ENCODE measurements at regions not wholly inside any gene's neighbourhood (a gene's known extent, or its start where the extent isn't known, plus 50 kb on each side); places are given as distances from the start of the nearest gene placed in this dataset.
"Not testable (repeated sequence)": the region's sequence is repeated elsewhere in the genome, so short reads cannot be mapped to it uniquely, and the experiment has no call there.

GRCh38 chr11:25242928-25243327 lies 746.1 kb downstream of the LUZP2 start:
- H3K36me3 Mint-ChIP-seq (ENCODE audit: low read depth) = no peaks in the 10 kb centered on the region
- no peak overlapping the region for H3K27ac Mint-ChIP-seq
- peaks cover 11% of the 10 kb centered on the region for H3K9me3 Mint-ChIP-seq
- H3K4me1 Mint-ChIP-seq = no peaks in the 10 kb centered on the region
- H3K4me3 Mint-ChIP-seq = no peak overlapping the region
- TF ChIP-seq CTCF (IDR thresholded peaks at IDR 0.05) = no peak
- H3K27me3 Mint-ChIP-seq (ENCODE audit: low read depth, poor library complexity) = no peaks in the 10 kb centered on the region
- no peak for DNase-seq

- Mint-ChIP-seq H3K4me3 (no peak overlapping the region), H3K36me3 (ENCODE audit: low read depth) (no peaks in the 10 kb centered on the region), H3K27me3 (ENCODE audit: low read depth, poor library complexity) (no peaks in the 10 kb centered on the region), H3K9me3 (peaks cover 11% of the 10 kb centered on the region), H3K4me1 (no peaks in the 10 kb centered on the region), H3K27ac (no peak overlapping the region)
- no peak for TF ChIP-seq CTCF (IDR thresholded peaks at IDR 0.05)
- no peak for DNase-seq
Measured at GRCh38 chr11:25244126-25244525, 747.3 kb downstream of the LUZP2 start.

GRCh38 chr11:25247336-25247735 lies 750.5 kb downstream of the LUZP2 start:
- Mint-ChIP-seq H3K4me1 (no peaks in the 10 kb centered on the region), H3K4me3 (no peak overlapping the region), H3K9me3 (peaks cover 11% of the 10 kb centered on the region), H3K27me3 (ENCODE audit: low read depth, poor library complexity) (no peaks in the 10 kb centered on the region), H3K27ac (no peak overlapping the region), H3K36me3 (ENCODE audit: low read depth) (no peaks in the 10 kb centered on the region)
- TF ChIP-seq CTCF (IDR thresholded peaks at IDR 0.05) = no peak
- DNase-seq = no peak

GRCh38 chr11:25252854-25253253 lies 756.0 kb downstream of the LUZP2 start:
- Mint-ChIP-seq H3K4me3 (no peak overlapping the region), H3K36me3 (ENCODE audit: low read depth) (no peaks in the 10 kb centered on the region), H3K27me3 (ENCODE audit: low read depth, poor library complexity) (no peaks in the 10 kb centered on the region), H3K4me1 (no peaks in the 10 kb centered on the region), H3K27ac (no peak overlapping the region), H3K9me3 (no peaks in the 10 kb centered on the region)
- no peak for DNase-seq
- no peak for TF ChIP-seq CTCF (IDR thresholded peaks at IDR 0.05)

GRCh38 chr11:25263861-25264260 lies 767.0 kb downstream of the LUZP2 start:
- not testable (repeated sequence) for H3K36me3 Mint-ChIP-seq (ENCODE audit: low read depth); H3K4me1 Mint-ChIP-seq; H3K4me3 Mint-ChIP-seq; DNase-seq; H3K27ac Mint-ChIP-seq; H3K27me3 Mint-ChIP-seq (ENCODE audit: low read depth, poor library complexity); H3K9me3 Mint-ChIP-seq

GRCh38 chr11:25271301-25271700 lies 774.4 kb downstream of the LUZP2 start:
- no peaks in the 10 kb centered on the region for H3K36me3 Mint-ChIP-seq (ENCODE audit: low read depth)
- no peak for TF ChIP-seq CTCF (IDR thresholded peaks at IDR 0.05)
- no peak overlapping the region for H3K27ac Mint-ChIP-seq
- no peaks in the 10 kb centered on the region for H3K4me1 Mint-ChIP-seq
- H3K27me3 Mint-ChIP-seq (ENCODE audit: low read depth, poor library complexity) = peaks cover 3% of the 10 kb centered on the region
- no peak for DNase-seq
- H3K4me3 Mint-ChIP-seq = no peak overlapping the region
- H3K9me3 Mint-ChIP-seq = no peaks in the 10 kb centered on the region

Measured in nephron progenitor cell (in vitro differentiated cells).